ENCODE measurements at regions not wholly inside any gene's neighbourhood (a gene's known extent, or its start where the extent isn't known, plus 50 kb on each side); places are given as distances from the start of the nearest gene placed in this dataset.
A peak's percentile ranks its signal among the peaks of the same experiment; 100 is the strongest.
"Not testable (repeated sequence)": the region's sequence is repeated elsewhere in the genome, so short reads cannot be mapped to it uniquely, and the experiment has no call there.

DNA sequence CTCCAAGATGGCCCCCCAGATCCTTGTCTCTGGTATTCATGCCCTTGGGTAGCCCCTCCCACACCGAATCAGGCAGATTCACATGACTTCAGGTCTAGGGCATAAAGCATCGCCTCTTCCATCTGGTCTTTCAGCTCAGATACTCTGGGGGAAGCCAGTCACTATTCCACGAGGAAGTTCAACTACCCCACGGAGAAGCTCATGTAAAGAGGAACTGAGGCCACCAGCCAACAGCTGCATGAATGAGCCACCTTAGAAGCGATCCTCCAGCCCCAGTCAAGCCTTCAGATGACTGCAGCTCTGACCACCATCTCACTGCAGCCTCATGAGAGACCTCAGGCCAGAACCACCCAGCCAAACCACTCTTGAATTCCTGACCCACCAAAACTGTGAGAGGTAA lies 54.1 kb downstream of the SOCS3 start:
- no peak for DNase-seq (ENCODE audit: low read depth)

DNA sequence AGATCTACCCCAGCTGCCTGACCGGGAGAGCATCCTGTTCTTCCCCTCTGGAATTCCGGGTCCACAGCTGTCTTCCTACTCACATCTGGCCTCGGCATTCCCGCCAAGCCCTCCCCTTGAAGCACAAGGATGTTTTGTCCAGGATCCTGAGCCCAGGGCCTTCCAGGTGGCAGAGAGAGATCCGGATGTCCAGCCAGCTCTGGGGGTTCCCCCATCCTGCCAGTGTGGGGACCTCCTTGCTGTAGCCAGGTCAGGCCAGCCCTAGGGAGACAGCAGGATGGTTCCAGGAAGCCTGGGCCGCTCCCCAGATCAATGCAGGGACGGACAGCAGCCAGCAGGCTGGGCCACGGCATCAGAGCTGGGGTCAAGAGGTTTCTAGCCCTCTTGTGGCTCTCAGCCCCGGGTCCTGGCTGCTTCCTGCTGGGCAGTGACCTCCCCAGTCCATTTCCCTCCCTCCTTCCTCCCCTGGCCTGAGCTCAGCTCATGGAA lies 55.3 kb downstream of the SOCS3 start:
- no peak for DNase-seq (ENCODE audit: low read depth)

DNA sequence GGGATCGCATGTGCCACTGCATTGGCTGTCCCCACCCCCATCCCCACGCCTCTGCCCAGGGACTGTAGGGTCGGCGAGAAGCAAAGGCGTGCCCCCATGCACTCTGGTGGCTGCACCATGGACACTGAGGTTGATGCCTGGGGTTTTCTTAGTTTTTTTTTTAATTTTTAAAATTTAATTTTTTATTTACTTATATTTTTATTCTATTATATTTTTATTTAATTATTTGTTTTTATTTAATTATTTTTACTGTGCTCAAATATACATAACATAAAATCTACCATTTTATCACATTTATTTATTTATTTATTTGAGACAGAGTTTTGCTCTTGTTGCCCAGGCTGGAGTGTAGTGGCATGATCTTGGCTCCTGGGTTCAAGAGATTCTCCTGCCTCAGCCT lies 57.4 kb downstream of the SOCS3 start:
- no peak for DNase-seq (ENCODE audit: low read depth)

DNA sequence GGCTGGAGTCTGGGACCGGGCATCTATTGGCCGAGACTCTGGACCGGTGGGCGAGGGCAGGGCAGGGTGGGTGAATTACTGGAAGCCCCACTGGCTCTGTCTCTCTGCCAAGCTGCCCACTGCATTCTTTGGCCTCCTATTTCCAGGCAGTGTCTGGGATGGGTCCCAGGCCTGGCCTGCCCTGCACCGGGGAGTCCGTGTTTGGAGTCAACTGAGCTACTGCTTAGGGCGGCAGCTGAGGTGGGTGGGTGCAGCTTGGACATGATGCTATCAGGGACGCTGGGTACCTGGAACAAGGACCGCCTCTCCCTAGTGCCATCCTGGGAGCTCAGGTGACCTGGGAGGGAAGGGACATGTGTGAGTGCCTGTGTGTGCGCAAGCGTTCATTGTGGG lies 58.1 kb downstream of the SOCS3 start:
- no peak for DNase-seq (ENCODE audit: low read depth)

DNA sequence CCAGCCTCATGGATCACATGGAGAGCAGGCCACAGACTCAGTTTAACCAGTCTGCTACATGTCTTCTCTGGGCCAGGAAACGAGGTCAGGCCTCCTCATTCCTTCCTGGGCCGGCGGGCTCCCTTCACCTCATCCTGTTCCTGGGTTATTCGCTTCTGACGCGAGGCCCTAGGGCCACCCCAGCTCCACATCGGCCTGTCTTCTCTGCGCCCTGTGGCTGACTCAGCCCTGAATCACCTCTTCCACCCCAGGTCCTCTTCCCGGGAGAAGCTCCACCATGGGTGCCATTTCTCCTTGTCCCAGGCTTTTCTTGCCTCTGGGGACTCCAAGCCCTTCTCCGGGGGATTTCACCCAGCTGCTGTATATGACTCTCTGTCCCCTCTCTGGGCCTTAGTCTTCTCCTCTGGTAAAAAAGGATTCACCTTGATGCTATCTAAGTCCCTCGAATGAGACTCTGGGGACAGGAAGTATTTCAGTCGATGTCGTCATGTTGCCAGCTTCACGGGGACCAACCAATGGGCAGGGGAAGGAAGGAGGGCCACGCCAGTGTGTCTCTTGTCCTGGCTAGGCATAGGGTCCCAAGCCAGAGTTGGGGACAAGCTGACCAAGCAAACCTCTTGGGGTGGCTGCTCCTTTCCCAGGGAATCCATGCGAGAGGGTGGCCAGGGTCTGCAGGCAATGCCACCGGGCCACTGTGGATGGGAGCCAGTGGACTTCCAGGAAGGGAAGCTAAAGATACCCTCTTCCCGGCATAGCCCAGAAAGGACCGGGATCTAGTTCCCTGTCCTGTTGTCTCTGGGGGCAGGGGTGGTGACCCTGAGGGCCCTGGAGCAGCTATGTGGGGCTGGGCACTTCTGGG lies 58.7 kb downstream of the SOCS3 start:
- no peak for DNase-seq (ENCODE audit: low read depth)

DNA sequence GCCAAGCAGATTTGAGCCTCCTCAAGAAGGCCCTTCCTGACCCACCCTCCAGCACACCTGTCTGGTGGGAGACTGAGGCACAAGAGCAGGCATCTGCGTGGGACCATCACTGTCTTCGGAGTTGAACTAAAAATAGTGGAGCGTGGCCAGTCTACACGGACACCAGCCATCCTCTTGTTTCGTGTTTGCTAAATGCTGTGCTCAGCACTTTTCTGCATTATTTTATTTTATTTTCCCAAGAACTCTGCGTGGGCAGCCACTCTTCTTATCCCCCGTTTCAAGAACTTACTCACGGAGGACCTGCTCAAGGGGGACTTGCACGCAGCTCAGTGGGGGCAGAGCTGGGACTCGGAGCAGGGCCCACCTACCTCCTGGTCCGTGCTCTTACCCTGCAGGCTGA lies 60.8 kb downstream of the SOCS3 start:
- no peak for DNase-seq (ENCODE audit: low read depth)

DNA sequence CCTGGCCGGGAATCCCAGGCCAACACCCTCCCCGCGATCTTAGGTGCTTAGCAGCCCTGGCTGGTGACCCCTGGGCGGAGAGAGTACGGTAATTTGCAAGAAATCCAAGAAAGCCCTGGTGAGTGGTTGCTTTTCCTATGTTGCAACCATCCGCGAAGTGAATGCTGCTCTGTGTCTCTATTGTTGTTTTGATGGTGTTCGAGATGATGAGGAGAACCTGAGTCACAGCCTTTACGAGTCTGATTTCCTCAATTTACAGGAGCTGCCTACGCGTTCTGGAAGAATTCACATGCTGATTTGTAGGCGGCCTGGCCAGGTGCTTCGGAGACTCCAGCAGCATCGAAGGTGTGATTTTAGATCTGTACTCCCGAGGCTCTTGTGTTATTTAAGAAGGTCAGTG lies 63.3 kb downstream of the TMEM235 start:
- peak; percentile 91 for DNase-seq (ENCODE audit: low read depth)

DNA sequence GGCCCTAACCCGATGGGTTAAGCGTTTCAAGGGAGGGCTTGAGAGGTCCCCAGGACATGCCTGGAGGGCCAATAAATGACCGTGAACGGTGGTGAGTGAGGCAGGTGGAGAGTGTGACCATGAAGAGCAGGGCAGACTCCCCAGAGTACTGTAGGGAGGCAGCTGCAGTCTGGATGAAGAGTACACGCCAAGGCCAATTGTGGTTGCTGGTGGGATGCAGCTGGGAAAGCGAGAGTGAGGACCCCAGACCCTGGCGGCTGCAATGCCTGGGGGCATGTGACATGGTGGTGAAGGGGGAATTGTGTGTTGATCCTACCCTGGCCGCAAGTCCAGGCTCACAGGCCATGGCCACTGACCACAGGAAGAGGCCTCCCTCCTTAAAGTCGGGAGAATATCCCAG lies 62.9 kb downstream of the TMEM235 start:
- DNase-seq (ENCODE audit: low read depth): no peak

DNA sequence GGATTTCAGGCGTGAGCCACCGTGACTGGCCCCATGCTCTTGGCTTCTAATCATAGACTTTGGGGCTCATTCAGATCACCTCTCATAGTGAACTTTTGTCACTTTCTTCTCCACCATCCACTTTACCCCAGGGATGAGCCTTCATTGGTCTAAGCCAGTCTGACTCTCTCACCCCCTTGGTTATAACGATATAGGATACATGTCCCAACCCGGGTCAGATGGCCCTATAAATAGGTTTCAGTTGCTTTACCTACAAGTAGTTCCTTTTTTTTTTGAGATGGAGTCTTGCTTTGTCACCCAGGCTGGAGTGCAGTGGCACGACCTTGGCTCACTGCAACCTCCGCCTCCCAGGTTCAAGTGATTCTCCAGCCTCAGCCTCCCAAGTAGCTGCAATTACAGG lies 61.7 kb downstream of the TMEM235 start:
- not testable (repeated sequence) for DNase-seq (ENCODE audit: low read depth)

DNA sequence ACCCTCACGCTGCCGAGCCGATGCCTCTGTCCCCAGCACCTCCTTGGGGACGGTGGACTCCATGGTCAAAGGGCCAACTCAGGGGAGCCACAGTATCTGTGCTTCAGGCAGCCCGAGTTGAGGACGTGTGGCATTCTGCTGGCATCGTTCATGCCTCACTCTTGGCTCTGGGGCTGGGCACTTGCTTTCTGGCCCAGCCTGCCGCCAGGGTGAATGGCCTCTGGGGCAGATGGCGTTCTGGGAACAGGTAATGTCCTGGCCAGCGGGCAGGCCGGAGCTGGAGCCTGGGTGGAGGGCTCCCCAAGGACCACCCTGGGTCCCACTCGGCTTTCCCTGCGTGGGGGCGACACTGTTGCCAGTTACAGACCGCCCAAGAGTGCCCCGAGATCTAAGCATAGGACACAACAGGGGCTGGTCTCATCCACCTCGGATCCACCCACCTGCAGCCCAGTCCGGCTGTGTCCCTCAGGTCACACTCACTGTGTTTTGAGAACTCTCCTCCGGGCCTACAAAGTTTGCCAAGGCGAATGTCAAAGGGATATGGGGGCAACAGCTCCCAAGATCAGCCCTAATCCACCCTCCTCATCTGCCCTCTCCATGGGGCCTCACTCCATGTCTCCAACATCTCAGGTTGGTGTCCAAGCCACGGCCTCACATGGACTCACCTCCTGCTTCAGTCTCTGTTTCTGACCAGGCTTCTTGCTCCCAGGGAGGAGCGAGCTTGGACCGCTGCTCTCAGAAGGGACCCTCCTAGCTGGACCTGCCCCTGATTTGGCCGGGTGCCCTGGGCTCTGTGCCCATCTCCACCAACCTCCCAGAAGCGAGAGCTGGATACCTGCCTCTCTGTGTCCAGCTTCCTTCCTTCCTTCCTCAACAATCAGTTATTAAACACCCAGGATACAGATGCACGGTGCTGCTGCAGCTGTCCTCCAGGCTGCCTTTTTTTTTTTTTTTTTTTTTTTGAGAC lies 60.8 kb downstream of the TMEM235 start:
- no peak for DNase-seq (ENCODE audit: low read depth)

DNA sequence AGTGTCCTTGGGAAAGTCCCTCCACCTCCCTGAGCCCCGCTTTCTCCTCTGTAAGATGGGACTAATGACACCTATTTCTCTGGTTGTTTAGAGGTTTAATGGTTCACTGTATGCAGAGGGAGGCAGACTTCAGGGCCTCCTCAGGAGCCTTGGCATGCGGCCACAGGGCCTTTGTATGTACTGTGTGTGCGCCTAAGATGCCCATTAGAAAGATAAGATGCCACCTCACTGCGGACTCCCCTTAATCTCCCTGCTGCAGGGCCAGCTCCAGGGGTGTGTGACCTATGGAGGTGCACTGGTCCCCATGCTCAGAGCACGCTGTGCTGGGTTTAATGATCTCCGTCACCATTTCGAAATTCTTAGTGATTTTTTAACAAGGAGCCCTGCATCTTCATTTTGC lies 59.3 kb downstream of the TMEM235 start:
- no peak for DNase-seq (ENCODE audit: low read depth)
